ENCODE measurements at regions not wholly inside any gene's neighbourhood (a gene's known extent, or its start where the extent isn't known, plus 50 kb on each side); places are given as distances from the start of the nearest gene placed in this dataset.

DNA sequence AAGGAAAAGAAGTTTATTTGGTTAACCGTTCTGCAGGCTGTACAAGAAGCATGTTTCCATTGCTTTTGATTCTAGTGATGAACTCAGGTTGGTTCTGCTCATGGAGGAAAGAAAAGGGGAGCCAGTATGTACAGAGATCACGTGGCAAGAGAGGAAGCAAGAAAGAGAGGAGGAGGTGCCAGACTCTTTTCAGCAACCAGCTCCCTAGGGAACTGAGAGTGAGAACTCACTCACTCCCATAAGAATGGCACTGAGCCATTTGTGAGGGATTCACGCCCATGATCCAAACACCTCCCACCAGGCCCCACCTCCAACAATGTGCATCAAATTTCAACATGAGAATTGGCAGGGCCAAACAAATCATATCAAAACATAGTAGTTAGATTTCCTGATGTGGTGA, 649.1 kb downstream of the EPM2A start:
- H3K4me3 ChIP-seq: no peak overlapping the region
- no peaks in the 10 kb centered on the region for H3K4me1 ChIP-seq
- ATAC-seq: no peak
- intact Hi-C loops (cut with DNase I): no loop called here
- H3K9me3 ChIP-seq: no peaks in the 10 kb centered on the region
- no peak for DNase-seq
- H3K27ac ChIP-seq: no peak overlapping the region
- TF ChIP-seq, protein P1, sequence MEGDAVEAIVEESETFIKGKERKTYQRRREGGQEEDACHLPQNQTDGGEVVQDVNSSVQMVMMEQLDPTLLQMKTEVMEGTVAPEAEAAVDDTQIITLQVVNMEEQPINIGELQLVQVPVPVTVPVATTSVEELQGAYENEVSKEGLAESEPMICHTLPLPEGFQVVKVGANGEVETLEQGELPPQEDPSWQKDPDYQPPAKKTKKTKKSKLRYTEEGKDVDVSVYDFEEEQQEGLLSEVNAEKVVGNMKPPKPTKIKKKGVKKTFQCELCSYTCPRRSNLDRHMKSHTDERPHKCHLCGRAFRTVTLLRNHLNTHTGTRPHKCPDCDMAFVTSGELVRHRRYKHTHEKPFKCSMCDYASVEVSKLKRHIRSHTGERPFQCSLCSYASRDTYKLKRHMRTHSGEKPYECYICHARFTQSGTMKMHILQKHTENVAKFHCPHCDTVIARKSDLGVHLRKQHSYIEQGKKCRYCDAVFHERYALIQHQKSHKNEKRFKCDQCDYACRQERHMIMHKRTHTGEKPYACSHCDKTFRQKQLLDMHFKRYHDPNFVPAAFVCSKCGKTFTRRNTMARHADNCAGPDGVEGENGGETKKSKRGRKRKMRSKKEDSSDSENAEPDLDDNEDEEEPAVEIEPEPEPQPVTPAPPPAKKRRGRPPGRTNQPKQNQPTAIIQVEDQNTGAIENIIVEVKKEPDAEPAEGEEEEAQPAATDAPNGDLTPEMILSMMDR (IDR thresholded peaks at IDR 0.05): no peak
- H3K36me3 ChIP-seq: no peaks in the 10 kb centered on the region
- no peaks in the 10 kb centered on the region for H3K27me3 ChIP-seq (ENCODE audit: low read depth)

DNA sequence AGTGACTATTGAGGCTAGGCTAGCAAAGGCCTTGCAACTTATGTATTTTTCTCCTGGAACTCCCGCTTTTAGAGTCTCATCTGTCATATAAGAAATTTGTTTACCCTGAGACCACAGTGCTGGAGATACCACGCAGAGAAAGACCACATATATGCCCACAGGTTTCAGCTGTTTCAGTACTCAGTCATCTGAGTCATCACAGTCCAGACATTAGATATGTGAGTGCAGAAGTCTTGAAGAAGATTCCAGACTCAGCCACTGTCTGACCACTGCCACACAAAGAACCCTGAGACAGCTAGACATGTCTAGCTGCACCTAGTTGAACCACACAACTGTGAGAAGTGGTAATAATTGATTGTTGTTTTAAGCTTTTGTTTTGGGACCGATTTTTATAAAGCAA, 648.3 kb downstream of the EPM2A start:
- H3K9me3 ChIP-seq: no peaks in the 10 kb centered on the region
- H3K36me3 ChIP-seq: no peaks in the 10 kb centered on the region
- no peaks in the 10 kb centered on the region for H3K27me3 ChIP-seq (ENCODE audit: low read depth)
- H3K4me1 ChIP-seq: no peaks in the 10 kb centered on the region
- H3K27ac ChIP-seq: no peak overlapping the region
- no peak for DNase-seq
- no peak overlapping the region for H3K4me3 ChIP-seq
- TF ChIP-seq, protein P1 (IDR thresholded peaks at IDR 0.05): no peak
- ATAC-seq: no peak
- intact Hi-C loops (cut with DNase I): no loop called here

DNA sequence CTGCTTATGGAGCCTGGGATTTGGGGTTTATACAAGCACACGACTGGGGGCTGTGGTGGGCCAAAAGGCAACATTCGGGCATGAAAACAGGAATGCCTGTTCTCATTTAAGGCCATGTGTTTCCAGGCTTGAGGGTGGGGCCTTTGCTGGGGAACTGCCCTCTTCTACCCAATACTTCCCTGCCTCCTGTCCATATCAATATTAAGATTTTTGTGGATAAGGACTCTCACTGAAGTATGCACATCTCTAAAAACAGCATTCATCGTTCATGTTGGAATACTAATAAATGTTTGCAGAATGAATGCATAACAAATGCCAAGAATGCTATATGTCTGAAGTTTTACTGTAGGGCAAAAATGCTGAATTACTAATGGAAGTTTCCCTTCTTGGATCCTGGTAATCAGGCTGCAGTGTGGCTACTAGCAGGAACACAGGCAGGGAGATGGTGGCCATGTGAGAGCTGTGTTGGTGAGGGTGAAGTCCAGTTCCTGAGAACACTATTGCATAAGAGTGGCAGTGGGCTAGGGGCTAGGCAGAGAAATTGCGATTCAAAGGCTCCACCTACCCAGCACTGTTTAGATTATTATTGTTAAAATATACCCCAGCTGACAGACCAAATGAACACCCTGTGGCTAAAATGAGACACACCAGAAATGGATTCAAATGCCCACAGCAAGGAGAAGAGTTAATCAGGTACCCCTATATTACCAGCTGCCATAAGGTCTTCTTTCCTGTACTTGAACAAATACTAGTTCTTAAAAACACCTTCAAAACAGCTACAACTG, 644.3 kb downstream of the EPM2A start:
- Histone ChIP-seq H3K4me3 (no peak overlapping the region), H3K9me3 (no peaks in the 10 kb centered on the region), H3K36me3 (no peaks in the 10 kb centered on the region), H3K4me1 (no peaks in the 10 kb centered on the region), H3K27ac (no peak overlapping the region), H3K27me3 (ENCODE audit: low read depth) (no peaks in the 10 kb centered on the region)
- no peak for DNase-seq
- intact Hi-C loops (cut with DNase I): no loop called here
- ATAC-seq: no peak
- TF ChIP-seq, protein P1 (IDR thresholded peaks at IDR 0.05): no peak

DNA sequence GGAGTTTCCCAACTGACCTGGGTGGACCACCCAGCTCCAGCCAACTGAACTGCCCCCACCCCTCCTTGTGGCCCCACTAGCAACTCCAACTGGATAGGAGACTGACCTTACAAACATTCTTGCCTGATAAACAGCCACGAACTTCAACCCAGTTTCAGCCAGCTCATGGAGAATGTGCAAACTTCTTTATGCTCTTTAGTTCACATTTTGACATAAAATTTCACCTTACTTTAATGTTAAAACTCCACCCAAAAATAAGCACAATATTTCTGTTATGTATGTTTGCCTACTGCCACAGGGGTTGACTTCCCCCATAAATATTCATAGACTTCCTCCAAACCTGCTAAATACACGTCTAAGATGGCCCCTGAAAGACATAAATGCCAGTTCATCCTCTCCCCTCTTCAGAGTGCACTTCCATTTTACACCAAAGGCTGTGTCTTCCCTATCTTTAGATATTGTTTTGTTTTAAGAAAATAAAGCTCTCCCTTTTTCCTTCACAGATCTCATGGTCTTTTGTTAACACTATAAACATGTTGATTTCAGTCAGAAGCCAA, 643.7 kb downstream of the EPM2A start:
- Histone ChIP-seq H3K27ac (no peak overlapping the region), H3K36me3 (no peaks in the 10 kb centered on the region), H3K4me1 (no peaks in the 10 kb centered on the region), H3K27me3 (ENCODE audit: low read depth) (no peaks in the 10 kb centered on the region), H3K4me3 (no peak overlapping the region), H3K9me3 (no peaks in the 10 kb centered on the region)
- intact Hi-C loops (cut with DNase I): no loop called here
- TF ChIP-seq, protein P1 (IDR thresholded peaks at IDR 0.05): no peak
- ATAC-seq (no peak), DNase-seq (no peak)

DNA sequence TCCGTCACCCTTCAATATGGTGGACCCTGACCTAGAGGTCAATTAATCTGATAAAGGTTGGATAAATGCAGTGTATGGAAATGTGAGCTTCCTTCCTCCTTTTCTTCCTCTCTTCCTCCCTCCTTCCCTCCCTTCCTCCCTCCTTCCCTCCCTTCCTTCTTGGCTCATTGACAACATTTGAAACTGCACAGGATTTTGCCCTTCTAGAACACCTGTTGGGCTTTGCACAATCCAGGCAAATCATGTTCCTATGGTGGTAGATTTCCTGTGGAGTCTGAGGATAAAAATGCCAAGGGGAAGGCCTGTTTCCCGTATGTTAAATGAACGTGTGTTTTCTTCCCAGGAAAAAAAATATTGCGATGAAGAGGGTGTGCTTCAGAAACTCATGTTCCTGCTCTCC, 642.8 kb downstream of the EPM2A start:
- Histone ChIP-seq H3K9me3 (peaks cover 7% of the 10 kb centered on the region), H3K27me3 (ENCODE audit: low read depth) (no peaks in the 10 kb centered on the region), H3K4me3 (no peak overlapping the region), H3K36me3 (no peaks in the 10 kb centered on the region), H3K4me1 (no peaks in the 10 kb centered on the region), H3K27ac (no peak overlapping the region)
- ATAC-seq (no peak), DNase-seq (no peak)
- TF ChIP-seq, protein P1 (IDR thresholded peaks at IDR 0.05): no peak
- intact Hi-C loops (cut with DNase I): no loop called here
